Left lung (tissue), 4 donors: ENCODE measurements at regions not wholly inside any gene's neighbourhood (a gene's known extent, or its start where the extent isn't known, plus 50 kb on each side); places are given as distances from the start of the nearest gene placed in this dataset.

Experiments used
- ATAC-seq: fragments of 200-7000 bp; cut with Tn5 transposase; one replicate; pipeline ENCODE4 v1.9.1; 2020; ENCODE audit warnings: moderate library complexity
- DNase-seq, 4 donors: peaks; one replicate each; pipeline ENCODE4 v3.0.0-alpha.2; 2013 to 2020
- H3K27ac ChIP-seq, 2 donors: fragments of 200-600 bp; sonication (generic) in 1 of 2; one replicate each; pipeline versions ENCODE4 v1.5.0 to v1.8.0; 2020 to 2021
- H3K27me3 ChIP-seq, 2 donors: fragments of 200-600 bp; sonication (generic) in 1 of 2; one replicate each; pipeline versions ENCODE4 v1.5.0 to v1.8.0; 2020 to 2021
- H3K36me3 ChIP-seq, 2 donors: fragments of 200-600 bp; sonication (generic) in 1 of 2; one replicate each; pipeline versions ENCODE4 v1.5.0 to v1.8.0; 2020 to 2021
- H3K4me1 ChIP-seq, 2 donors: fragments of 200-600 bp; one replicate each; pipeline ENCODE4 v1.8.0; 2021
- H3K4me3 ChIP-seq, 2 donors: fragments of 200-600 bp; sonication (generic) in 1 of 2; one replicate each; pipeline versions ENCODE4 v1.5.0 to v1.8.0; 2020 to 2021; ENCODE audit warnings: mild to moderate bottlenecking in 1 of 2
- H3K9me3 ChIP-seq, 2 donors: fragments of 200-600 bp; sonication (generic) in 1 of 2; one replicate each; pipeline versions ENCODE4 v1.5.0 to v1.8.0; 2020 to 2021
- CTCF ChIP-seq, 2 donors: fragments of 200-600 bp; sonication (generic) in 1 of 2; IDR thresholded peaks; one replicate each; pipeline versions ENCODE4 v1.5.0 to v1.8.0; 2021; ENCODE audit warnings: antibody characterized with exemption in 2 of 2
- intact Hi-C, 2 donors: fragments of 100-400 bp; cut with DNase I; formaldehyde crosslinking; loops; one replicate each; pipeline versions ENCODE4 v1.11.2 to v1.14.2; 2022
- donor health status: DM: no; HTN: yes; CAD: no.
- donor health status: DM: no; HTN: no; CAD: no.

- ATAC-seq (no peak), DNase-seq (no peak)
- no peak for TF ChIP-seq CTCF (IDR thresholded peaks at IDR 0.05)
- intact Hi-C loops, result no loop called here
- no peak overlapping the region for H3K4me3 ChIP-seq
- no peaks in the 10 kb centered on the region for H3K4me1 ChIP-seq
- H3K27ac ChIP-seq, result no peak overlapping the region
- H3K36me3 ChIP-seq, result no peaks in the 10 kb centered on the region
- H3K9me3 ChIP-seq, result no peaks in the 10 kb centered on the region
- H3K27me3 ChIP-seq, result no peaks in the 10 kb centered on the region
Measured at GRCh38 chr3:140752499-140752898, 74.6 kb downstream of the TRIM42 start.

GRCh38 chr3:140753865-140754754 lies 76.2 kb downstream of the TRIM42 start:
- H3K4me1 ChIP-seq, result no peaks in the 10 kb centered on the region
- DNase-seq (no peak), ATAC-seq (peak; percentile 51)
- no peaks in the 10 kb centered on the region for H3K9me3 ChIP-seq
- no peak for TF ChIP-seq CTCF (IDR thresholded peaks at IDR 0.05)
- H3K36me3 ChIP-seq, result no peaks in the 10 kb centered on the region
- intact Hi-C loops, result no loop called here
- no peak overlapping the region for H3K27ac ChIP-seq
- no peaks in the 10 kb centered on the region for H3K27me3 ChIP-seq
- no peak overlapping the region for H3K4me3 ChIP-seq

GRCh38 chr3:140754936-140755335 lies 77.1 kb downstream of the TRIM42 start:
- Histone ChIP-seq H3K36me3 (no peaks in the 10 kb centered on the region), H3K9me3 (no peaks in the 10 kb centered on the region), H3K27me3 (no peaks in the 10 kb centered on the region), H3K4me3 (no peak overlapping the region), H3K27ac (no peak overlapping the region), H3K4me1 (no peaks in the 10 kb centered on the region)
- intact Hi-C loops, result no loop called here
- no peak for TF ChIP-seq CTCF (IDR thresholded peaks at IDR 0.05)
- no peak for DNase-seq
- ATAC-seq, result no peak

- H3K9me3 ChIP-seq, result no peaks in the 10 kb centered on the region
- intact Hi-C loops, result no loop called here
- no peak overlapping the region for H3K27ac ChIP-seq
- no peak for TF ChIP-seq CTCF (IDR thresholded peaks at IDR 0.05)
- H3K4me3 ChIP-seq, result no peak overlapping the region
- no peaks in the 10 kb centered on the region for H3K4me1 ChIP-seq
- ATAC-seq, result no peak
- DNase-seq, result no peak
- H3K27me3 ChIP-seq, result no peaks in the 10 kb centered on the region
- H3K36me3 ChIP-seq, result no peaks in the 10 kb centered on the region
Measured at GRCh38 chr3:140756240-140757016, 78.6 kb downstream of the TRIM42 start.

- peak; percentile 53 for ATAC-seq
- no peaks in the 10 kb centered on the region for H3K36me3 ChIP-seq
- no peaks in the 10 kb centered on the region for H3K27me3 ChIP-seq
- DNase-seq, result no peak
- no peaks in the 10 kb centered on the region for H3K4me1 ChIP-seq
- intact Hi-C loops, result no loop called here
- H3K4me3 ChIP-seq, result no peak overlapping the region
- no peaks in the 10 kb centered on the region for H3K9me3 ChIP-seq
- TF ChIP-seq CTCF (IDR thresholded peaks at IDR 0.05), result no peak
- no peak overlapping the region for H3K27ac ChIP-seq
Measured at GRCh38 chr3:140758791-140759444, 81.1 kb downstream of the TRIM42 start.
